Activated T-cell treated with anti-CD3 and anti-CD28 coated beads, Interleukin-2, amount 50 U/mL, for 72 hours (primary cell): ENCODE measurements at regions not wholly inside any gene's neighbourhood (a gene's known extent, or its start where the extent isn't known, plus 50 kb on each side); places are given as distances from the start of the nearest gene placed in this dataset.

Source experiments
- ATAC-seq, 2 donors: fragments of 150-1000 bp; cut with Tn5 transposase; replicated peaks in 1 of 2; 2 replicates each; pipeline ENCODE4 v1.10.0; 2021; ENCODE audit warnings: moderate library complexity in 2 of 2, mild to moderate bottlenecking in 1 of 2
- DNase-seq, 2 donors: peaks; one replicate each; pipeline ENCODE4 v3.0.0; 2021 to 2022; ENCODE audit warnings: mixed read lengths in 1 of 2
- H3K27ac Mint-ChIP-seq: one replicate; pipeline ENCODE4 v1.8.0; 2022; ENCODE audit warnings: mild to moderate bottlenecking, moderate library complexity, mixed read lengths
- H3K27me3 Mint-ChIP-seq: one replicate; pipeline ENCODE4 v1.8.0; 2022; ENCODE audit warnings: low read depth, mixed read lengths
- H3K36me3 Mint-ChIP-seq, 2 donors: one replicate each; pipeline ENCODE4 v1.8.0; 2022; ENCODE audit warnings: mixed read lengths in 2 of 2, mild to moderate bottlenecking in 1 of 2; ENCODE audit not compliant: insufficient read depth in 2 of 2
- H3K4me1 Mint-ChIP-seq: one replicate; pipeline ENCODE4 v1.8.0; 2022; ENCODE audit warnings: low read depth, mixed read lengths
- H3K4me3 Mint-ChIP-seq, 2 donors: one replicate each; pipeline ENCODE4 v1.8.0; 2022; ENCODE audit warnings: mild to moderate bottlenecking in 2 of 2, mixed read lengths in 2 of 2, moderate library complexity in 2 of 2
- H3K9me3 Mint-ChIP-seq, 2 donors: one replicate each; pipeline ENCODE4 v1.8.0; 2022; ENCODE audit warnings: mixed read lengths in 2 of 2

GRCh38 chr11:130815097-130815802 lies 101.0 kb downstream of the SNX19 start:
- Mint-ChIP-seq H3K27ac (no peak overlapping the region), H3K36me3 (no peaks in the 10 kb centered on the region)

GRCh38 chr11:130815956-130816355 lies 100.3 kb downstream of the SNX19 start:
- H3K4me3 Mint-ChIP-seq: no peak overlapping the region

More at GRCh38 chr11:130815097-130815802, 101.0 kb downstream of the SNX19 start:
- DNase-seq (no peak), ATAC-seq (no peak)
- H3K9me3 Mint-ChIP-seq: no peaks in the 10 kb centered on the region
- no peaks in the 10 kb centered on the region for H3K27me3 Mint-ChIP-seq
- no peak overlapping the region for H3K4me3 Mint-ChIP-seq
- no peaks in the 10 kb centered on the region for H3K4me1 Mint-ChIP-seq

GRCh38 chr11:130816546-130817329 lies 99.5 kb downstream of the SNX19 start:
- no peaks in the 10 kb centered on the region for H3K27me3 Mint-ChIP-seq
- H3K27ac Mint-ChIP-seq: no peak overlapping the region
- H3K4me3 Mint-ChIP-seq: no peak overlapping the region
- H3K9me3 Mint-ChIP-seq: no peaks in the 10 kb centered on the region
- no peaks in the 10 kb centered on the region for H3K4me1 Mint-ChIP-seq
- ATAC-seq (no peak), DNase-seq (no peak)
- no peaks in the 10 kb centered on the region for H3K36me3 Mint-ChIP-seq

More at GRCh38 chr11:130815956-130816355, 100.3 kb downstream of the SNX19 start:
- Mint-ChIP-seq H3K9me3 (no peaks in the 10 kb centered on the region), H3K27me3 (no peaks in the 10 kb centered on the region), H3K36me3 (no peaks in the 10 kb centered on the region), H3K27ac (no peak overlapping the region), H3K4me1 (no peaks in the 10 kb centered on the region)
- DNase-seq (no peak), ATAC-seq (no peak)

GRCh38 chr11:130817330-130817944 lies 98.8 kb downstream of the SNX19 start:
- no peak overlapping the region for H3K27ac Mint-ChIP-seq
- H3K9me3 Mint-ChIP-seq: no peaks in the 10 kb centered on the region
- no peak overlapping the region for H3K4me3 Mint-ChIP-seq
- ATAC-seq (no peak), DNase-seq (no peak)
- H3K27me3 Mint-ChIP-seq: no peaks in the 10 kb centered on the region
- H3K4me1 Mint-ChIP-seq: no peaks in the 10 kb centered on the region
- H3K36me3 Mint-ChIP-seq: no peaks in the 10 kb centered on the region

- H3K27me3 Mint-ChIP-seq: no peaks in the 10 kb centered on the region
- H3K4me1 Mint-ChIP-seq: no peaks in the 10 kb centered on the region
These were observed 96.7 kb downstream of the SNX19 start for GRCh38 chr11:130819625-130820024.

More at GRCh38 chr11:130819625-130820024, 96.7 kb downstream of the SNX19 start:
- ATAC-seq: no peak
- no peak for DNase-seq
- no peak overlapping the region for H3K27ac Mint-ChIP-seq
- H3K36me3 Mint-ChIP-seq: no peaks in the 10 kb centered on the region
- no peak overlapping the region for H3K4me3 Mint-ChIP-seq
- H3K9me3 Mint-ChIP-seq: no peaks in the 10 kb centered on the region
